ENCODE measurements at regions not wholly inside any gene's neighbourhood (a gene's known extent, or its start where the extent isn't known, plus 50 kb on each side); places are given as distances from the start of the nearest gene placed in this dataset.
"Not testable (repeated sequence)": the region's sequence is repeated elsewhere in the genome, so short reads cannot be mapped to it uniquely, and the experiment has no call there.

- no peak for DNase-seq
Observed at GRCh38 chr17:33986088-33986487, 269.0 kb upstream of the CCL2 start.

- DNase-seq = no peak
Observed at GRCh38 chr17:33986566-33986965, 268.5 kb upstream of the CCL2 start.

- DNase-seq = no peak
Observed at GRCh38 chr17:33987162-33987561, 267.9 kb upstream of the CCL2 start.

GRCh38 chr17:33989361-33990148, 265.5 kb upstream of the CCL2 start:
- DNase-seq = no peak

- DNase-seq = no peak
Observed at GRCh38 chr17:33990943-33991706, 264.0 kb upstream of the CCL2 start.

- DNase-seq = no peak
Observed at GRCh38 chr17:33992113-33992512, 263.0 kb upstream of the CCL2 start.

- DNase-seq = no peak
Observed at GRCh38 chr17:34000639-34001038, 254.4 kb upstream of the CCL2 start.

- DNase-seq = no peak
Observed at GRCh38 chr17:34001246-34001645, 253.8 kb upstream of the CCL2 start.

- no peak for DNase-seq
Observed at GRCh38 chr17:34006126-34006525, 249.0 kb upstream of the CCL2 start.

GRCh38 chr17:34008125-34008524, 247.0 kb upstream of the CCL2 start:
- DNase-seq = no peak

GRCh38 chr17:34009912-34010311, 245.2 kb upstream of the CCL2 start:
- no peak for DNase-seq

- no peak for DNase-seq
Observed at GRCh38 chr17:34010534-34010933, 244.6 kb upstream of the CCL2 start.

GRCh38 chr17:34011599-34011998, 243.5 kb upstream of the CCL2 start:
- DNase-seq = no peak

GRCh38 chr17:34012709-34013375, 242.2 kb upstream of the CCL2 start:
- DNase-seq = no peak

GRCh38 chr17:34015253-34015652, 239.8 kb upstream of the CCL2 start:
- no peak for DNase-seq

- DNase-seq = no peak
Observed at GRCh38 chr17:34024386-34024785, 230.7 kb upstream of the CCL2 start.

GRCh38 chr17:34024806-34025551, 230.1 kb upstream of the CCL2 start:
- no peak for DNase-seq

- not testable (repeated sequence) for DNase-seq
Observed at GRCh38 chr17:34030601-34031000, 224.5 kb upstream of the CCL2 start.

GRCh38 chr17:34032305-34032704, 222.8 kb upstream of the CCL2 start:
- not testable (repeated sequence) for DNase-seq

GRCh38 chr17:34038786-34039185, 216.3 kb upstream of the CCL2 start:
- not testable (repeated sequence) for DNase-seq

GRCh38 chr17:34039213-34039612, 215.9 kb upstream of the CCL2 start:
- DNase-seq = not testable (repeated sequence)

GRCh38 chr17:34039759-34040555, 215.1 kb upstream of the CCL2 start:
- DNase-seq = not testable (repeated sequence)
